ENCODE measurements at regions not wholly inside any gene's neighbourhood (a gene's known extent, or its start where the extent isn't known, plus 50 kb on each side); places are given as distances from the start of the nearest gene placed in this dataset.
"Not testable (repeated sequence)": the region's sequence is repeated elsewhere in the genome, so short reads cannot be mapped to it uniquely, and the experiment has no call there.

GRCh38 chr4:134754301-134755019 lies 552.9 kb upstream of the PABPC4L start:
- CTCF ChIA-PET, result no interaction called here
- no peak overlapping the region for H3K27ac Mint-ChIP-seq
- ATAC-seq (no peak), DNase-seq (no peak)
- no peaks in the 10 kb centered on the region for H3K27me3 Mint-ChIP-seq
- no peaks in the 10 kb centered on the region for H3K36me3 Mint-ChIP-seq
- H3K4me1 Mint-ChIP-seq, result no peaks in the 10 kb centered on the region
- H3K4me3 Mint-ChIP-seq, result no peak overlapping the region
- no peaks in the 10 kb centered on the region for H3K9me3 Mint-ChIP-seq (ENCODE audit: low read depth)

DNA sequence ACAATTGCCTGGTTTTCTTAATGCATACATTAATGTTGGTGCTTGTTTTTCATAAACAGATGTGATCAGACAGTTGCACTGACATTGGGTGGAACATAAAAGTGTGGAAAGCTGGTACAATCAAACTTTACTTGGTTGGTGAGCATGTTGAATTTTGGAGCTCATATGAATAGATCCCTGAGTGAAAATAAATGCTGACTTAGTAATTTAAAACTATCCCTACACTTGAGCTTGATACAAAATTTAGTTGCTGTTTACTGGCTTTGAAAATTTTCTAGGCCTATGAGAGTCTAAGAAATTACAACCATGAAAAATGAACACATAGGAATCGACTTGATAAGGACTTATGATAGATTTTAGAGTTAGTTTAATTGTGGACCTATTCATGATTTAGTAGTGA lies 551.8 kb upstream of the PABPC4L start:
- H3K27ac Mint-ChIP-seq, result no peak overlapping the region
- H3K36me3 Mint-ChIP-seq, result no peaks in the 10 kb centered on the region
- no peak overlapping the region for H3K4me3 Mint-ChIP-seq
- no peak for DNase-seq
- H3K9me3 Mint-ChIP-seq (ENCODE audit: low read depth), result no peaks in the 10 kb centered on the region
- no peaks in the 10 kb centered on the region for H3K4me1 Mint-ChIP-seq
- CTCF ChIA-PET, result no interaction called here
- H3K27me3 Mint-ChIP-seq, result no peaks in the 10 kb centered on the region
- ATAC-seq, result no peak

GRCh38 chr4:134747108-134747805 lies 545.7 kb upstream of the PABPC4L start:
- Mint-ChIP-seq H3K36me3 (no peaks in the 10 kb centered on the region), H3K4me1 (no peaks in the 10 kb centered on the region), H3K4me3 (no peak overlapping the region), H3K27ac (no peak overlapping the region), H3K27me3 (no peaks in the 10 kb centered on the region), H3K9me3 (ENCODE audit: low read depth) (peaks cover 14% of the 10 kb centered on the region)
- CTCF ChIA-PET, result no interaction called here
- ATAC-seq (no peak), DNase-seq (no peak)

- Mint-ChIP-seq H3K4me3 (no peak overlapping the region), H3K36me3 (no peaks in the 10 kb centered on the region), H3K27ac (no peak overlapping the region), H3K27me3 (no peaks in the 10 kb centered on the region), H3K9me3 (ENCODE audit: low read depth) (peaks cover 8% of the 10 kb centered on the region), H3K4me1 (no peaks in the 10 kb centered on the region)
- CTCF ChIA-PET, result no interaction called here
- no peak for DNase-seq
- no peak for ATAC-seq
These were observed 538.7 kb upstream of the PABPC4L start for GRCh38 chr4:134740290-134740689.

- H3K36me3 Mint-ChIP-seq, result no peaks in the 10 kb centered on the region
- no peak overlapping the region for H3K27ac Mint-ChIP-seq
- no peak for ATAC-seq
- no peak for DNase-seq
- no peaks in the 10 kb centered on the region for H3K27me3 Mint-ChIP-seq
- CTCF ChIA-PET, result no interaction called here
- H3K4me1 Mint-ChIP-seq, result no peaks in the 10 kb centered on the region
- no peak overlapping the region for H3K4me3 Mint-ChIP-seq
- peaks cover 8% of the 10 kb centered on the region for H3K9me3 Mint-ChIP-seq (ENCODE audit: low read depth)
These were observed 534.3 kb upstream of the PABPC4L start for GRCh38 chr4:134735901-134736300.

DNA sequence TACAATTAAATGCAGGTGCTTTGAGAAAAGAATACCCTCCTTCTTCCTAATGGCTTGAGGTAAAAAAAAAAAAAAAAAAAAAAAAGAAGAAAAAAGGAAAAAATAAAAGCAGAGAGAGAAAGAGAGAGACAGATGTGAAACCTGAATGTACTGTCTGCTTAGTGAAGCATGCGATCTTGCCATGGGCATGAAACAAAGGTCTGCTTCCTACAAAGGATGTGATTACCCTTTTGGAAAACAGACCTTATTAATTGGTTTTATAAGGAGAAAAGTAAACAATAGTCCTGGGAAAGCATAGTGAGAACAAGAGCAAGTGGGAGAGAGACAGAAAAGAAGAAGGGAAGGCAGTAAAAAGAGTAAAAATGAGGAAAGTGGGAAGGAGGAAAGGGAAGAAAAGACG lies 526.1 kb upstream of the PABPC4L start:
- CTCF ChIA-PET, result no interaction called here
- Mint-ChIP-seq H3K27ac (no peak overlapping the region), H3K4me3 (no peak overlapping the region), H3K9me3 (ENCODE audit: low read depth) (peaks cover 7% of the 10 kb centered on the region), H3K36me3 (no peaks in the 10 kb centered on the region), H3K27me3 (no peaks in the 10 kb centered on the region), H3K4me1 (no peaks in the 10 kb centered on the region)
- no peak for DNase-seq
- no peak for ATAC-seq

GRCh38 chr4:134722306-134722705 lies 520.7 kb upstream of the PABPC4L start:
- Mint-ChIP-seq H3K4me1 (no peaks in the 10 kb centered on the region), H3K36me3 (no peaks in the 10 kb centered on the region), H3K27ac (no peak overlapping the region), H3K4me3 (no peak overlapping the region), H3K27me3 (no peaks in the 10 kb centered on the region), H3K9me3 (ENCODE audit: low read depth) (peaks cover 3% of the 10 kb centered on the region)
- no peak for ATAC-seq
- CTCF ChIA-PET, result no interaction called here
- no peak for DNase-seq

DNA sequence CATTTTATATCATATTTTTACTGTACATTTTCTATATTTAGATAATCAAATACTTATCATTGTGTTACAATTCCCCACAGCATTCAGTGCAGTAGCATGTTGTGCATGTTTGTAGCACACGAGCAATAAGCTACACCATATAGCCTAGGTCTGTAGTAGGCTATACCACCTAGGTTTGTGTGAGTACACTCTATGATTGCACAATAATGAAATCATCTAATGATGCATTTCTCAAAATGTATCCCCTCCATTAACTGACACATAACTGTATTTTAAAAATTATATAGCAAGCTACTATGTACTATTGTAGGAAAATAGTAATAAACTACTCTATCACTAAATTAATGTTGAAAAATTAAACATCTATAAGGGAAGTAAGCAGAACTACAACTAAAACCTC lies 518.4 kb upstream of the PABPC4L start:
- H3K9me3 Mint-ChIP-seq (ENCODE audit: low read depth), result peaks cover 5% of the 10 kb centered on the region
- H3K4me1 Mint-ChIP-seq, result no peaks in the 10 kb centered on the region
- H3K27ac Mint-ChIP-seq, result no peak overlapping the region
- no peaks in the 10 kb centered on the region for H3K36me3 Mint-ChIP-seq
- no peaks in the 10 kb centered on the region for H3K27me3 Mint-ChIP-seq
- CTCF ChIA-PET, result no interaction called here
- no peak for ATAC-seq
- H3K4me3 Mint-ChIP-seq, result no peak overlapping the region
- no peak for DNase-seq

DNA sequence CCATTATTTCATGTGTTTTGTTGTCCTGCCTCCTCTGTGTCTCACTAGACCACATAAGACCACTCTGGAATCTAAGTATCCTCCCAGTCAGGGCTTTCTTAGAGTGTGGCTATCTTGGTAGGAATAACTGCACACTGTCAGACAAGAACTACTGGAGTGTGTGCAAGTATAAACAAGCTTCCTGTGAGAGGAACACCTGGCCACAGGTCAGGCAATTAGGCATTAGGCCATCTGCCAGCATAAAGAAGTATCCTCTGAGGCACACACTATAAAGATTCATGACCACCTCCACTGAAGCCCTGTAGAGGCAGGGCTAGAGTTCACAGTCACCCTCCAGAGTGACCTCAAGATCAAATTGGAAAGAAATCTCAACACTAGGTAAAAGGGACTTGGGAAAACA lies 507.0 kb upstream of the PABPC4L start:
- CTCF ChIA-PET, result no interaction called here
- DNase-seq (no peak), ATAC-seq (no peak)
- H3K9me3 Mint-ChIP-seq (ENCODE audit: low read depth), result no peaks in the 10 kb centered on the region
- H3K4me1 Mint-ChIP-seq, result no peaks in the 10 kb centered on the region
- H3K27ac Mint-ChIP-seq, result no peak overlapping the region
- no peak overlapping the region for H3K4me3 Mint-ChIP-seq
- no peaks in the 10 kb centered on the region for H3K36me3 Mint-ChIP-seq
- no peaks in the 10 kb centered on the region for H3K27me3 Mint-ChIP-seq

- H3K4me1 Mint-ChIP-seq, result no peaks in the 10 kb centered on the region
- H3K4me3 Mint-ChIP-seq, result no peak overlapping the region
- no peaks in the 10 kb centered on the region for H3K9me3 Mint-ChIP-seq (ENCODE audit: low read depth)
- H3K27me3 Mint-ChIP-seq, result no peaks in the 10 kb centered on the region
- DNase-seq (no peak), ATAC-seq (no peak)
- no peaks in the 10 kb centered on the region for H3K36me3 Mint-ChIP-seq
- no peak overlapping the region for H3K27ac Mint-ChIP-seq
- CTCF ChIA-PET, result no interaction called here
These were observed 506.4 kb upstream of the PABPC4L start for GRCh38 chr4:134708026-134708425.

- DNase-seq (no peak), ATAC-seq (no peak)
- H3K9me3 Mint-ChIP-seq (ENCODE audit: low read depth), result peaks cover 4% of the 10 kb centered on the region
- H3K4me1 Mint-ChIP-seq, result no peaks in the 10 kb centered on the region
- CTCF ChIA-PET, result no interaction called here
- no peak overlapping the region for H3K4me3 Mint-ChIP-seq
- H3K27me3 Mint-ChIP-seq, result no peaks in the 10 kb centered on the region
- no peak overlapping the region for H3K27ac Mint-ChIP-seq
- H3K36me3 Mint-ChIP-seq, result no peaks in the 10 kb centered on the region
These were observed 500.8 kb upstream of the PABPC4L start for GRCh38 chr4:134702374-134702773.

DNA sequence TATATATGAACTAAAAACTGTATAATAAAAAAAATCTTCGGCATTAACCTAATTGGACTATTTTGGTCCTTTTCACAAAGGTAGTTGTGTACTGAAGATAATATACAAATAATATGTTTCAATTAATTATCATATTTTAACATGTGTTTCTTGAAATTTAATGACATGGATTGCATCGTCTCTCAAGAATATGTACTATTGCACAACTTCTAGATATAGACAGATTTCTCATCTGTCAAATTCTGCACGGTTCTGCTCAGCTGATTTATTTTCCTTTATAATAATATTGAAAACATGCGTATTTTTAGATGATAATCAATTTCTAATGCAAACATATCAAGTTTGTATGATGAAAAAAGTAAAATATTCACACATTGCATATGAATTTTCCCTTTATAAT lies 498.7 kb upstream of the PABPC4L start:
- no peak for ATAC-seq
- no peak for DNase-seq
- CTCF ChIA-PET, result no interaction called here
- no peak overlapping the region for H3K4me3 Mint-ChIP-seq
- H3K27me3 Mint-ChIP-seq, result no peaks in the 10 kb centered on the region
- H3K36me3 Mint-ChIP-seq, result no peaks in the 10 kb centered on the region
- no peaks in the 10 kb centered on the region for H3K4me1 Mint-ChIP-seq
- H3K27ac Mint-ChIP-seq, result no peak overlapping the region
- H3K9me3 Mint-ChIP-seq (ENCODE audit: low read depth), result peaks cover 6% of the 10 kb centered on the region

DNA sequence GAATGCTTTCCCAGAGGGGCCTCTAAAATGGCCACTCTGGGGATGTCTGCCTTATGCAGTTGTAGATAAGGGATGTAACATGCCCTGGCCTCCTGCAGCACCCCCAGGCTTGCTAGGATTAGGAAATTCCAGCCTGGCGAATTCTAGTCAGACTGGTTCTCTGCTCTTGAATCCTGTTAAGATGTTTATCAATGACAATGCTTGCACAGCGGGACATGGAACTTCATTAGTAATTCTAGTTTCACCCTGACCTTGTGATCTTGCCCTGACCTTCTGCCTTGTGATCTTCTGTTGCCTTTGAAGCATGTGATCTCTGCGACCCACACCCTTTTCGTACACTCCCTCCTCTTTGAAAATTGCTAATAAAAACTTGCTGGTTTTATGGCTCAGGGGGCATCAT lies 497.2 kb upstream of the PABPC4L start:
- H3K36me3 Mint-ChIP-seq; H3K4me3 Mint-ChIP-seq; ATAC-seq; H3K4me1 Mint-ChIP-seq; H3K9me3 Mint-ChIP-seq (ENCODE audit: low read depth); CTCF ChIA-PET; H3K27me3 Mint-ChIP-seq; H3K27ac Mint-ChIP-seq; DNase-seq: not testable (repeated sequence)

GRCh38 chr4:134695433-134695832 lies 493.8 kb upstream of the PABPC4L start:
- ATAC-seq, result no peak
- Mint-ChIP-seq H3K27me3 (no peaks in the 10 kb centered on the region), H3K27ac (no peak overlapping the region), H3K36me3 (no peaks in the 10 kb centered on the region), H3K4me1 (no peaks in the 10 kb centered on the region), H3K4me3 (no peak overlapping the region), H3K9me3 (ENCODE audit: low read depth) (peaks cover 11% of the 10 kb centered on the region)
- DNase-seq, result no peak
- CTCF ChIA-PET, result no interaction called here
